Motor neuron (in vitro differentiated cells): ENCODE measurements at regions not wholly inside any gene's neighbourhood (a gene's known extent, or its start where the extent isn't known, plus 50 kb on each side); places are given as distances from the start of the nearest gene placed in this dataset.

Experiments
- ATAC-seq, 8 experiments: fragments of 200-7000 bp; cut with Tn5 transposase; replicated peaks in 6 of 8; 2 replicates each; pipeline ENCODE4 v1.8.0; 2021; ENCODE audit warnings: mild to moderate bottlenecking in 8 of 8, moderate library complexity in 8 of 8
- H3K27ac ChIP-seq, 2 donors: fragments of 250-450 bp; sonication (Bioruptor Pico); 2 replicates each; pipeline ENCODE4 v1.9.0; 2021; ENCODE audit warnings: antibody characterized with exemption in 2 of 2, mild to moderate bottlenecking in 2 of 2, moderate library complexity in 1 of 2
- H3K4me1 ChIP-seq, 2 donors: fragments of 250-450 bp; sonication (Bioruptor Pico); replicated peaks in 1 of 2; 2 replicates each; pipeline ENCODE4 v1.6.1; 2021; ENCODE audit warnings: antibody characterized with exemption in 2 of 2, mild to moderate bottlenecking in 2 of 2, moderate library complexity in 1 of 2
- H3K4me3 ChIP-seq, 5 donors: fragments of 250-450 bp; sonication (Bioruptor Pico); 2 replicates each; pipeline ENCODE4 v1.9.0; 2021; ENCODE audit warnings: antibody characterized with exemption in 5 of 5, mild to moderate bottlenecking in 5 of 5, moderate library complexity in 4 of 5
- WGBS, 10 experiments: fragments of 450-650 bp; shearing (Covaris generic); methylation state at CpG; one replicate each; pipeline ENCODE4 v1.0.0; 2022; 5-methylcytosine and 5-hydroxymethylcytosine counted together
- in situ Hi-C, 9 experiments: fragments of 400-800 bp; cut with MboI; loops; one replicate each; pipeline ENCODE4 v1.15.0; 2021; ENCODE audit warnings: low sequenced_read_pairs in 9 of 9, low pct_unique_long_range_greater_than_20kb in 2 of 9; ENCODE audit not compliant: unreplicated experiment in 9 of 9

DNA sequence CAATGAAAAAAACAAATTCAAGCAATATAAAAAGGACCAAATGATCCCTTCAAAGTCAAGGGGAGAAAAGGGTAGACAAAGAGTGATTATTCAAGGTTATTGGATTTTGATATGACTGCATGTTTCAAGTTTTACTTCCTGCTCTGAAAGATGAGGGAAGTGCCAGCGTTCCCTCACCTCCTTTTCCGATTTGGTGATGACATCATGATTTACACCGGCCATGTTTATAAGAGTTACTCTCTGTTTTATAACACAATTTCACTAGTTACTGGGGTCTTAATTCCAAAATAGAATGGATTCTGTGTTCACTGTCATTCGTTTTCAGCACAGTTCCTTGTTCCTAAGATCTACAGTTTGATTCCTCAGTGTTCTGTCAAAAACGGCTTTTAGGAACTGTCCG, 60.5 kb upstream of the CPXM2 start:
- in situ Hi-C loops: no loop called here
- no peak overlapping the region for H3K4me3 ChIP-seq
- 20 to 100% (median 85%) methylated on average over 2 to 6 of the region's 6 CpGs; no CpG with 5 or more reads in 1 of the 10 experiments for WGBS, 10 experiments
- no peak overlapping the region for H3K27ac ChIP-seq
- no peaks in the 10 kb centered on the region for H3K4me1 ChIP-seq
- no peak for ATAC-seq

DNA sequence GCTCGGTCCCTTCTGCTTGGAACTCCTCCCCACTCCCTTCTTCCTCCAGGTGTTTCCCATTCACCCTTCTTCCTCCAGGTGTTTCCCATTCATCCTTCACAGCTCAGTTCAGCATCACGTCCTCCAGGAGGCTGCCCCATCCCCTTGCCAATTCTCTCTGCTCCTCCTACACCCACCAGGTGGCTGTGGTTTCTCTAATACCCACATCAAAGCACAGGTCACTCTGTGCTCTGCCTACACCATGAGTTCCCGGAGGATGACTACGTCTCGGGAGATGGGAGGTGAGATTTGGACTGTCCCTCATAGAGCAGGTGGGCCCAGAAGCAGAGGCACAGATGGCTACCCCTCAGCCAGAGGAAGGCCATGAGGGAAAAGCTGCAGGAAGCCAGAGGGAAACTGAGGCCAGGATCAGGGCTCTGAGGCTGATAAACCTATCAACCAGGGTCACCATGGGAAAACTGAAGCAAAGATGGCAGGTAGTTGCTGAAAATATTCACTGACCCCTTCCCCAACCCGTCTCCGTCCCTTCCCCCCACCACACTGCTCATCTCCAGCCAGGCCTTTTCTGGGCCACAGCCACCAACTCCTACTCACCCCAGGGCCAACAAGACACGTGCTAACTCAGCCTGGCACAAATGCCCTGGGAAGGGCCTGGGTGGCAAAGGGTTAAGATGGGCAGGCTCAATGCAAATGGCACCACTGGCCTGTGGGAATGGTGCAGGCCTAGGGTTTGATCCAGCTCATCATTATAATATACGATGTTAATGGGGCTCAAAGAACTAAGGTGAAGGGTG, 56.6 kb upstream of the CPXM2 start:
- no peak for ATAC-seq
- H3K27ac ChIP-seq: no peak overlapping the region
- in situ Hi-C loops: no loop called here
- no peak overlapping the region for H3K4me3 ChIP-seq
- H3K4me1 ChIP-seq: no peaks in the 10 kb centered on the region
- 28 to 100% (median 71%) methylated on average over 1 to 6 of the region's 9 CpGs; no CpG with 5 or more reads in 4 of the 10 experiments for WGBS, 10 experiments

DNA sequence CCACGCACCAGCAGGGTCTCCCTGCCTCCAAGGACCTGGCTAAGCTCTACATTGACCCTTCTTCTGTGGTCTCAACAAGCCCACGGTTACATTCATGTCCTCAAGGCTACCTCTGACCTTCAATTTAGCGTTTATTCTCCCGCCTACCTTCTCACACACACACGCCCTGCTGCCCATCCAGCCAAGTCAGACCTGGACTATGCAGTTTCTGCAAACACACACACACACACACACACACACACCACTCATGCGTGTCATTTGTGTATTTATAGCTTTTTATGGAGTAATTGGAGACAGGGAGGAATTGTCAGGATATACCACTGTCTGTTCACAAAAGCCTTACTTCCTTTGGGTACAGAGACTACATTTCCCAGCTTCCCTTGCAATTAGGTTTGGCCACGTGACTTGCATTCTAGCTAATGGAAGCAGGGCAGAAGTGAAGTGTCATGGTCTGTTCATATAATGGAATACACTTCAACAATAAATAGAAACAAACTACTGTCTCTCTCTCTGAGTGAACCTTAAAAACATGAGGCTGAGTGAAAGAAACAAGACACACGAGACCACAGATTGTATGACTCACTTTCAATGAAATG, 53.8 kb upstream of the CPXM2 start:
- Histone ChIP-seq H3K27ac (no peak overlapping the region), H3K4me1 (no peaks in the 10 kb centered on the region), H3K4me3 (no peak overlapping the region)
- in situ Hi-C loops: no loop called here
- WGBS, 10 experiments: 27 to 100% (median 82%) methylated on average over 1 to 7 of the region's 8 CpGs
- ATAC-seq: peak in 6 of 8 experiments; percentile 26 to 63 (median 51)

DNA sequence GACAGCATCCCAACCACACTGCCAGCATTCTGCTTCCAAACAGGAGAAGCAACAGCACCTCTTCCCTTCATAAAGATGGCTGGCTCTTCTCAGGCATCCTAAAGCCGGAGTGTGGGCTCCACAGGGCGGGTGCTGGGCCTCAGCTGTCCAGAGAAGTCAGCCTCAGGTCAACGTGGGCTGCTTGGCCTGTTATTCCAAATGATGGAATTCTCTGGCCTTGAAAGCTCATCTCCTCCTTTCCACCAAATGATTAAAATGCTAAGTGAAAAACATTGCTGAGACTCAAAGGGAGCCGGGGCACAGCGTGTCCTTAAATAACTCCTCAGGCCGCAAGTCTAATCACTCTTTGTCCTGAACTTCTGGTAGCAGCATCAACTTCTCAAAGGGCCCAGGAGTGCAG, 53.1 kb upstream of the CPXM2 start:
- Histone ChIP-seq H3K27ac (no peak overlapping the region), H3K4me3 (no peak overlapping the region), H3K4me1 (no peaks in the 10 kb centered on the region)
- in situ Hi-C loops: no loop called here
- no peak for ATAC-seq
- 47 to 100% (median 73%) methylated on average over 1 to 4 of the region's 6 CpGs; no CpG with 5 or more reads in 3 of the 10 experiments for WGBS, 10 experiments

DNA sequence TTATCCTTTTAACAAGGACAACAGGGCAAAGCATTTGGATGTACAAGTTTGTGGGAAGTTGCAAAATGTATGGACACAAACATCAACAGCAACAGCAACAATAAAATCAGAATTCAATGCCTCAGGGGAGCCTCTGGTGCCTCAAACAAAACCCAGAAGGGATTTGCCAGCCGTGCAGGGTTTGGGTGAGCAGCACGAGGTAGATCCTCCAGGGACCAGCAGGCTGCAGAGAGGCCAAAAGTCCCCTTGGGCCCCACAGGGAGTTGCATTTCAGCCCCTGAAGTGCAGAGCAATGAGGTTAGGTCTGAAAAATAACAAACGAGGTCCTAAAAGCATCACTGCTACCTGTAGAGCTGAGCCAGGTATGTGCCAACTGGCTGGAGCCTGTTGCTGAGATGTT, 51.7 kb upstream of the CPXM2 start:
- H3K4me3 ChIP-seq: no peak overlapping the region
- H3K27ac ChIP-seq: no peak overlapping the region
- 17 to 80% (median 63%) methylated on average over 1 to 3 of the region's 3 CpGs; no CpG with 5 or more reads in 4 of the 10 experiments for WGBS, 10 experiments
- in situ Hi-C loops: no loop called here
- no peak for ATAC-seq
- no peaks in the 10 kb centered on the region for H3K4me1 ChIP-seq

DNA sequence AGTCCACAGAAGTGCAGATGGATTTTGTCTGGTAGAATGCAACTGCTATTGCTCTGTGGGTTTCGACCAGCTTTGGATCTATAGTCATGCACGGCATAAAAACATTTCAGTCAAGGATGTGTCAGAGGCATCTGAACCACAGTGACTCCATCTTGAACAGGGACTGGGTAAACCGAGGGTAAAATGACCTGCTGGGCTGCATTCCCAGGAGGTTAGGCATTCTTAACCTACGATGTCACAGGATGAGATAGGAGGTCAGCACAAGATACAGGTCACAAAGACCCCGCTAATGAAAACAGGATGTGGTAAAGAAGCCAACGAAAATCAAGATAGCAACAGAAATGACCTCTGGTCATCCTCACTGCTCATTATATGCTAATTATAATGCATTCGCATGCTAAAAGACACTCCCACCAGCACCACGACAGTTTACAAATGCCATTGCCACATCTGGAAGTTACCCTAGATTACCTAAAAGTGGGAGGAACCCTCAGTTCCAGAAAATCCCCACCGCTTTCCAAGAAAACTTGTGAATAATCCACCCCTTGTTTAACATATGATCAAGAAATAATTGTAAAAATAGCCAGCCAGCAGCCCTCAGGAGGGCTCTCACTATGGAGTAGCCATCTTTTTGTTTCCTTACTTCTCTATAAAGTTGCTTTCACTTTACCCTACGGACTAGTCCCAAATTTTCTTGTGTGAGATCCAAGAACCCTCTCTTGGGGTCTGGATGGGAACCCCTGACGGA, 50.7 kb upstream of the CPXM2 start:
- ATAC-seq: peak in 3 of 8 experiments; percentile 81 to 87 (median 85)
- WGBS, 10 experiments: 17 to 100% (median 64%) methylated on average over 1 to 9 of the region's 11 CpGs
- in situ Hi-C loops: no loop called here
- Histone ChIP-seq H3K27ac (no peak overlapping the region), H3K4me3 (no peak overlapping the region), H3K4me1 (no peaks in the 10 kb centered on the region)
